B cell (primary cell): ENCODE measurements at regions not wholly inside any gene's neighbourhood (a gene's known extent, or its start where the extent isn't known, plus 50 kb on each side); places are given as distances from the start of the nearest gene placed in this dataset.

Experiments used
- ATAC-seq: fragments of 200-7000 bp; cut with Tn5 transposase; one replicate; pipeline ENCODE4 v1.10.0; 2021; ENCODE audit warnings: low read depth, mild to moderate bottlenecking, moderate number of reproducible peaks, moderate library complexity
- CTCF ChIA-PET: fragments of 350-600 bp; sonication (Branson Sonifier 250); formaldehyde crosslinking; loops from one replicate; lab custom pipeline; 2021; ENCODE audit warnings: antibody characterized with exemption, inconsistent platforms; lab: Charles Lee
- POLR2A ChIA-PET: fragments of 350-600 bp; sonication (Branson Sonifier 250); formaldehyde crosslinking; loops from one replicate; lab custom pipeline; 2021; ENCODE audit warnings: antibody characterized with exemption; lab: Charles Lee
- DNase-seq: peaks from one replicate; pipeline ENCODE4 v3.0.0; 2013
- H2AFZ ChIP-seq: 2 replicates; pipeline ENCODE4 v1.6.1; 2012; ENCODE audit warnings: mild to moderate bottlenecking, low read depth, low read length; ENCODE audit not compliant: insufficient read depth, poor library complexity, severe bottlenecking
- H3K27ac ChIP-seq, 2 donors: 1 replicate in 1 of 2; 2 replicates in 1 of 2; pipeline ENCODE4 v1.5.1; 2012 to 2013; ENCODE audit warnings: low read length in 2 of 2, mild to moderate bottlenecking in 2 of 2, moderate library complexity in 1 of 2
- H3K27me3 ChIP-seq, 4 experiments: fragments of 200-600 bp in 1 of 4; sonication (generic) in 1 of 4; replicated peaks in 1 of 4; 1 replicate in 2 of 4; 2 replicates in 2 of 4; pipeline versions ENCODE4 v1.6.1 to v1.7.0; 2013 to 2016; ENCODE audit warnings: low read length in 3 of 4, mild to moderate bottlenecking in 2 of 4, mixed read lengths in 1 of 4, moderate library complexity in 1 of 4; ENCODE audit not compliant: insufficient read depth in 4 of 4, control insufficient read depth in 3 of 4; ENCODE audit errors: control extremely low read depth in 1 of 4
- H3K36me3 ChIP-seq, 2 experiments: replicated peaks in 1 of 2; 1 replicate in 1 of 2; 2 replicates in 1 of 2; pipeline versions ENCODE4 v1.6.1 to v1.7.1; 2013; ENCODE audit warnings: low read length in 1 of 2; ENCODE audit not compliant: insufficient read depth in 2 of 2, control insufficient read depth in 1 of 2; ENCODE audit errors: control extremely low read depth in 1 of 2, extremely low read depth in 1 of 2
- H3K4me1 ChIP-seq, 2 donors: fragments of 200-600 bp in 1 of 2; sonication (generic) in 1 of 2; 1 replicate in 1 of 2; 2 replicates in 1 of 2; pipeline versions ENCODE4 v1.5.1 to v1.6.1; 2013 to 2017; ENCODE audit warnings: low read length in 2 of 2; ENCODE audit not compliant: control insufficient read depth in 2 of 2, insufficient read depth in 2 of 2
- H3K4me2 ChIP-seq: replicated peaks from 2 replicates; pipeline ENCODE3; 2012; ENCODE audit warnings: mild to moderate bottlenecking, low read depth, low read length; ENCODE audit not compliant: poor library complexity, severe bottlenecking
- H3K4me3 ChIP-seq, 5 experiments: fragments of 200-600 bp in 1 of 5; sonication (generic) in 1 of 5; 1 replicate in 3 of 5; 2 replicates in 2 of 5; pipeline versions ENCODE4 v1.5.1 to v1.7.0; 2011 to 2016; ENCODE audit warnings: low read length in 4 of 5, mild to moderate bottlenecking in 4 of 5, low read depth in 2 of 5, control low read depth in 1 of 5, moderate library complexity in 1 of 5; ENCODE audit not compliant: insufficient read depth in 1 of 5; ENCODE audit errors: control extremely low read depth in 1 of 5, extremely low read depth in 1 of 5
- H3K79me2 ChIP-seq: fragments of 200-600 bp; sonication (generic); one replicate; pipeline ENCODE4 v1.6.0; 2016; ENCODE audit warnings: low read length; ENCODE audit not compliant: control insufficient read depth, insufficient read depth
- H3K9ac ChIP-seq: fragments of 200-600 bp; sonication (generic); 2 replicates; pipeline ENCODE4 v1.6.1; 2017; ENCODE audit warnings: mild to moderate bottlenecking, low read length, moderate library complexity
- H3K9me3 ChIP-seq, 3 donors: one replicate each; pipeline versions ENCODE4 v1.6.1 to v1.7.1; 2013; ENCODE audit warnings: low read length in 2 of 3; ENCODE audit not compliant: control insufficient read depth in 2 of 3, insufficient read depth in 1 of 3; ENCODE audit errors: control extremely low read depth in 1 of 3
- H4K20me1 ChIP-seq: 2 replicates; pipeline ENCODE4 v1.6.0; 2012; ENCODE audit warnings: mild to moderate bottlenecking, low read length; ENCODE audit not compliant: insufficient read depth, control insufficient read depth, poor library complexity, severe bottlenecking
- H3K27ac Mint-ChIP-seq: one replicate; pipeline ENCODE4 v1.8.0; 2021; ENCODE audit warnings: mixed read lengths
- H3K27me3 Mint-ChIP-seq: one replicate; pipeline ENCODE4 v1.8.0; 2021; ENCODE audit warnings: mixed read lengths
- H3K4me1 Mint-ChIP-seq: one replicate; pipeline ENCODE4 v1.8.0; 2021; ENCODE audit warnings: mixed read lengths
- H3K4me3 Mint-ChIP-seq: one replicate; pipeline ENCODE4 v1.8.0; 2021; ENCODE audit warnings: mixed read lengths
- H3K9me3 Mint-ChIP-seq: one replicate; pipeline ENCODE4 v1.8.0; 2022; ENCODE audit warnings: mixed read lengths; ENCODE audit not compliant: insufficient read depth
- CTCF ChIP-seq: fragments of 200-600 bp; IDR thresholded peaks from one replicate; pipeline ENCODE4 v1.8.0; 2022; ENCODE audit warnings: antibody characterized with exemption, mild to moderate bottlenecking
- EZH2 ChIP-seq: IDR thresholded peaks from 2 replicates; pipeline ENCODE4 v1.6.1; 2012; ENCODE audit warnings: borderline replicate concordance, low read depth, mild to moderate bottlenecking, moderate library complexity, low read length; ENCODE audit not compliant: insufficient read depth, poor library complexity, severe bottlenecking
- WGBS: methylation state at CpG from one replicate; pipeline ENCODE4 v1.1.5; 2013; ENCODE audit warnings: missing lambda C conversion rate; ENCODE audit not compliant: insufficient coverage; 5-methylcytosine and 5-hydroxymethylcytosine counted together
- intact Hi-C: fragments of 100-400 bp; cut with micrococcal nuclease; formaldehyde crosslinking; loops from one replicate; pipeline ENCODE4 v1.10.0; 2022

GRCh38 chr10:120761951-120762350 is 89.2 kb upstream of the WDR11 start:
- no peak overlapping the region for H3K27ac Mint-ChIP-seq
- H3K9ac ChIP-seq: no peak overlapping the region
- H3K4me2 ChIP-seq: no peak overlapping the region
- ATAC-seq (no peak), DNase-seq (no peak)
- no CpG with 5 or more reads among the region's 5 CpGs for WGBS
- no peak overlapping the region for H3K27ac ChIP-seq
- no peaks in the 10 kb centered on the region for H3K4me1 ChIP-seq
- POLR2A ChIA-PET: no interaction called here
- no peak overlapping the region for H3K4me3 ChIP-seq
- TF ChIP-seq CTCF (no peak), EZH2 (no peak)
- no peaks in the 10 kb centered on the region for H3K4me1 Mint-ChIP-seq
- CTCF ChIA-PET: no interaction called here
- H2AFZ ChIP-seq: no peak overlapping the region
- peaks cover 15% of the 10 kb centered on the region for H3K27me3 Mint-ChIP-seq
- no peaks in the 10 kb centered on the region for H3K9me3 Mint-ChIP-seq
- H3K9me3 ChIP-seq: no peaks in the 10 kb centered on the region
- intact Hi-C loops: no loop called here
- H3K27me3 ChIP-seq: peaks cover 0 to 4% (median 2%) of the 10 kb centered on the region in 4 experiments
- H3K4me3 Mint-ChIP-seq: no peak overlapping the region
- no peaks in the 10 kb centered on the region for H4K20me1 ChIP-seq
- H3K36me3 ChIP-seq: no peaks in the 10 kb centered on the region
- H3K79me2 ChIP-seq: no peaks in the 10 kb centered on the region

- no peak overlapping the region for H2AFZ ChIP-seq
- H4K20me1 ChIP-seq: no peaks in the 10 kb centered on the region
- H3K4me3 Mint-ChIP-seq: no peak overlapping the region
- no peaks in the 10 kb centered on the region for H3K4me1 Mint-ChIP-seq
- peaks cover 6% of the 10 kb centered on the region for H3K27me3 Mint-ChIP-seq
- no peaks in the 10 kb centered on the region for H3K36me3 ChIP-seq
- ATAC-seq: no peak
- H3K27me3 ChIP-seq: no peaks in the 10 kb centered on the region
- no peak overlapping the region for H3K4me3 ChIP-seq
- no peaks in the 10 kb centered on the region for H3K9me3 Mint-ChIP-seq
- no peak overlapping the region for H3K4me2 ChIP-seq
- H3K9ac ChIP-seq: no peak overlapping the region
- no CpG with 5 or more reads among the region's 1 CpG for WGBS
- no peaks in the 10 kb centered on the region for H3K79me2 ChIP-seq
- H3K4me1 ChIP-seq: no peaks in the 10 kb centered on the region
- DNase-seq: no peak
- CTCF ChIA-PET: no interaction called here
- intact Hi-C loops: no loop called here
- TF ChIP-seq CTCF (no peak), EZH2 (no peak)
- no peaks in the 10 kb centered on the region for H3K9me3 ChIP-seq
- H3K27ac ChIP-seq: no peak overlapping the region
- no peak overlapping the region for H3K27ac Mint-ChIP-seq
- POLR2A ChIA-PET: no interaction called here
Observed at GRCh38 chr10:120765226-120765803, 85.8 kb upstream of the WDR11 start.
